Vagina (tissue), 2 donors: ENCODE measurements at regions not wholly inside any gene's neighbourhood (a gene's known extent, or its start where the extent isn't known, plus 50 kb on each side); places are given as distances from the start of the nearest gene placed in this dataset.

Source experiments
- CTCF ChIP-seq, 3 experiments: fragments of 450-650 bp in 2 of 3; fragments of 200-600 bp in 1 of 3; sonication (generic) in 1 of 3; IDR thresholded peaks; one replicate each; pipeline ENCODE4 v1.5.1; 2017 to 2019; ENCODE audit warnings: antibody characterized with exemption in 3 of 3, mild to moderate bottlenecking in 2 of 3, moderate library complexity in 2 of 3
- POLR2A ChIP-seq, 2 donors: fragments of 450-650 bp; IDR thresholded peaks; one replicate each; pipeline ENCODE4 v1.6.1; 2017; ENCODE audit warnings: antibody characterized with exemption in 2 of 2, mild to moderate bottlenecking in 2 of 2, moderate library complexity in 2 of 2
- POLR2AphosphoS5 ChIP-seq, 2 donors: sonication (generic); formaldehyde crosslinking; IDR thresholded peaks; one replicate each; pipeline ENCODE4 v1.9.0; 2017; ENCODE audit warnings: antibody characterized with exemption in 2 of 2, mild to moderate bottlenecking in 2 of 2, low read depth in 1 of 2; ENCODE audit not compliant: insufficient read depth in 1 of 2

- TF ChIP-seq CTCF (IDR thresholded peaks at IDR 0.05) (no peak), POLR2AphosphoS5 (IDR thresholded peaks at IDR 0.05; ENCODE audit: insufficient read depth in 1 of 2, low read depth in 1 of 2) (no peak), POLR2A (IDR thresholded peaks at IDR 0.05) (no peak)
Measured at GRCh38 chr1:96072021-96072420, 649.6 kb upstream of the PTBP2 start.
